ENCODE measurements at regions not wholly inside any gene's neighbourhood (a gene's known extent, or its start where the extent isn't known, plus 50 kb on each side); places are given as distances from the start of the nearest gene placed in this dataset.
"Not testable (repeated sequence)": the region's sequence is repeated elsewhere in the genome, so short reads cannot be mapped to it uniquely, and the experiment has no call there.

- no peak for DNase-seq (ENCODE audit: low spot score)
Measured at GRCh38 chr7:25598765-25599164, 370.5 kb upstream of the NPVF start.

DNA sequence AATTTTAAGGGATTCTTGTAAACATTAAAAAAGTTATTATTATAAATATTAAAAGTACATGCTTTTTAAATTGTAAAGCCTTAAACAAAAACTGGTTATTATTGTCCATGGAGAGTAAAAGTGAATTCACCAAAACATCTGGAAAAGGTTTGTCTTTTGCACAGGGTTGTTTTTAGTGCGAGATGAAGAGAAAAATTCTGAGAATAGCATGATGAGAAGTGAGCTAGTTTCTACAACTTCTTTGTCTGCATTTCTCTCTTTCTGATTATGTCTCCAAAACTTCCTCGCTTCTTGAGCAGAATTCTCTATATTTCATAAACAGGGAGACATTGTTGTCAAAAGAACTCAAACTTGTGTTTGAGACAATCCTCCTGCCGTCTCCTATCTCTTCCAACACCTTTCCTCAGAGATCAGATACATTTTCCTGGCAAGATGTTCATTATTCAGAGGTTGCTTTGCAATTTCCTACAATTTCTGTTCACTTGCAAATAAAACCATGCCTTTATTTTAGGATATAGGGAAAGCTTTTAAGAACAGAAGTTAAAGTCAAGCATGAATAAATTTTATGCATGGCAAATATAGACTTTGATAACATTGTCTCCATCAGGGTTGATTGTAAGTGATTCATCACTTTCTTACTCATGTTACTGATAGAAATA, 372.1 kb upstream of the NPVF start:
- no peak for DNase-seq (ENCODE audit: low spot score)

DNA sequence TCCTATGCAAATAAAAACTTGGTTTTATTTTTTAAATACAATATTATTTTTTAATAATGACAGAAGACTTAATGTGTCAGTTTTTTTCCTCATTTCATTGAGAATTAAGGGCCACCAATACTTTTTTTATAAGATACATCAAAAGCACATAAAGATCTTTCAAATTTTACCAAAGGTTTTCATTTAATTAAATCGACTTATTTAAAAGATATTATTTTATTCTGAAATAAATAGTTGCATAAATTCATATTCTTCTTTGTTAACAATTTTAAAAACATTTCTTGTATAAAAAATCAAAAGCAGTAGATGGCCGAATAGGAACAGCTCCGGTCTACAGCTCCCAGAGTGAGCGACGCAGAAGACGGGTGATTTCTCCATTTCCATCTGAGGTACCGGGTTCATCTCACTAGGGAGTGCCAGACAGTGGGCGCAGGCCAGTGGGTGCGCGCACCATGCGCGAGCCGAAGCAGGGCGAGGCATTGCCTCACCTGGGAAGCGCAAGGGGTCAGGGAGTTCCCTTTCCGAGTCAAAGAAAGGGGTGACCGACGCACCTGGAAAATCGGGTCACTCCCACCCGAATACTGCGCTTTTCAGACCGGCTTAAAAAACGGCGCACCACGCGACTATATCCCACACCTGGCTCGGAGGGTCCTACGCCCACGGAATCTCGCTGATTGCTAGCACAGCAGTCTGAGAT, 374.6 kb upstream of the NPVF start:
- not testable (repeated sequence) for DNase-seq (ENCODE audit: low spot score)

- not testable (repeated sequence) for DNase-seq (ENCODE audit: low spot score)
Measured at GRCh38 chr7:25603427-25603740, 375.1 kb upstream of the NPVF start.

- DNase-seq (ENCODE audit: low spot score): no peak
Measured at GRCh38 chr7:25611196-25611595, 382.9 kb upstream of the NPVF start.

GRCh38 chr7:25613912-25614311, 385.6 kb upstream of the NPVF start:
- DNase-seq (ENCODE audit: low spot score): no peak

GRCh38 chr7:25614415-25614814, 386.1 kb upstream of the NPVF start:
- no peak for DNase-seq (ENCODE audit: low spot score)

DNA sequence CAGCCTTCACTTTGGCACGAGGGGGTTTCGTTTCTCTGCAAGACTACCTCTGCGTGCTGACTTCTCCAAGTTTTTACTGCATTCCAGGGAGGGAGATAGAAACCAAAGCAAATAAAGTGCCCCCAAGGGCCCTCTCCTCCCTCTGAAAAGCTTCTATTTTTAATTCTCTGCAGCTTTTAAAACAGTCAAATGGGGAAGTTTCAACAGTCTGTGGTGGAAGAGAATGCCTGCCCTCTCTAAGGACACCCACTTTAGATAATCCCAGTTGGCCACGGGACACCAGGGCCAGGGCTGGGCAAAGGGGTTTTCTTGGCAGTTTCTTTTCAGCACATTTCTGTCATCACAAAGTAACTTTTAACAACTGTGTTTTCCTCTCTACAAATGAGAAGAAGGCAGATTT, 386.7 kb upstream of the NPVF start:
- no peak for DNase-seq (ENCODE audit: low spot score)

- DNase-seq (ENCODE audit: low spot score): no peak
Measured at GRCh38 chr7:25615593-25615992, 387.3 kb upstream of the NPVF start.

DNA sequence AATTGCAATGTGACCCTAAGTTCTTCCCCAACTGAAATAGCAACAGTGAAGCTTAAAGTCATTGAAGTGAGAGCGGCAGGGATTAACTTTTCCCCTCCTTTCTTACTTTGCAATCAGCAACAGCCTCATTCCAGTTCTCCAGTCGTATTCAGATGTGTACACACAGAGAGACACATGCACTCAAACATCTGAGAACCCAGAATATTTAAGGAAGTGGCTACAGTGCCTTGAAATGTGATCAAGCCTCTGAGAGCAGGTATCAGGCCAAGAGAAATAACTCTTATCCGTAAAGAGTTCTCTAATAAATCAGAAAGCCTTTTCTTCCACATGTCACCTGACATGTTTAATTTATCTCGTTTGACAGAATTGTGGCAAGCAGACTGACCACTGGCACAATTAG, 388.9 kb upstream of the NPVF start:
- no peak for DNase-seq (ENCODE audit: low spot score)

DNA sequence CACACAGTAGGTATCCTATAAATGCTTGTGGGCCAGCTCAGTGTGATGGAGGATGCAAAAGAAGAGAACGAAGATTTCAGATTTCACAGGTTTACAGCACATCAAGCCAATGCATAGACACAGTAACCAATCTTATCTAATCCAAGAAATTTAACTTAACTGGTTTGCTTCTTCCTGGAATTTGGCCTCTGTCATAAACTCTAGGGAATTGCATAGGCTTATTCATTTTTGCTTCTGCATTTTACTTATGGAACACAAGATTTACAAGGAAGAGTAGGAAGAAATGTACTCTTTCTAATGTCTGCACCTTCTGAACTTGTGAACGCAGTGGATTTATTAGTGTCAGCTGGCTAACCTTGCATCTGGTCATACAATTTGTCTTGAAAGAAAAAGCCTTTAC, 389.4 kb upstream of the NPVF start:
- DNase-seq (ENCODE audit: low spot score): no peak

DNA sequence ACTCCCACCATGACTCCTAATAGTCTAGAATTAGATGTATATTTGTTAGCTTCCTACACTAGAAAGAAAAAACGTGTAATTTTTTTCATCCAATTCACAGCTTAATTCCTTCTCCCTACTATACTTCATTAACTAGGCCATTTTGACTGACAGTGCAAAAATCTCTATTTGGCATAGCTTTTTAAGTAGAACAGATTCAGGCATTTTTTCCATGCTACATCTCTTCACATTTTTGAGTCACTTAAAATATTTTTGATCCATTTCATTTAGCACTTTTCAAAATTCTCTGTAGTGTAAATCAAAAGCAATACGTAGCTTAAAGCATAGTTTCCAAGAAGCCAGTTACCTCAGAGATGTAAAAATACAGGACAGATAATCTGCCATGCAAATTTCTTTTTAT, 391.1 kb upstream of the NPVF start:
- peak; percentile 49 for DNase-seq (ENCODE audit: low spot score)

DNA sequence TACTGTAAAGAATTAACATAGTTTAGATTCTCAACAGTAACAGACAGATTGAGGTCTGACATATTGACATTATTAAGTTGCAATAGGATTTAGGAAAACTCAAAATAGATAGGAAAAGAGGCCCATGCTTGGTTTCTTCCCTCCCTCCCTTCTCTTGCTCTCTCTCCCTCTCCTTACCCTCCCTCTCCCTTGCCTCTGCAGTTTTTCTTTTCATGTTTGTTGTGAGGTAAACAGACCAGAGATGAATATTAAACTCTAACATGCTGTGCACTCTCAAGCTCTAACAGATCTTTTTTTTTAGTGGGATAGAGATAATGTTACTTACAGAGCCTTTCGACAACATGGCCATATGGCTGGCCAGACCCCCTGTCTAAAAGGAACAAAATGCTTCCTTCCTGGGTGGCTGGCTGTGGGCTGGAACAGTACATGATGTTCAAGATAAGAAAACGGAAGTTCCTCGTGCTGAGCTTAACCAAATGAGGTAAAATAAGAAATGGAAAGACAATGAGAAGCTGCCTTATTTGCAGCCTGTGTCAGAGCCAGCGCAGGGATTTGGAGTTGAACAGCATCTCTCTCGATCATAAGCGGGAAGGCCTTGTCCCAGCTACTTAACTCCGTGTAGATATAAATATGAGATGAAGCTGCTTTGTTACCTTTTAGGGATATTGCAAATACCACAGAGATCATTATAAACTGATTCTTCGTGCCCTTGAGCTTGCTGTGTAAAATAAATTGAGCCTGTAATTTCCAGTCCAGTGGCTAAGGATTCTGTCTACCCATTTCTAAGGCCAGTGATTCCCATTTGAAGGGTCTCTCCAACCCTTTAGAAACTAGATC, 391.9 kb upstream of the NPVF start:
- peak; percentile 29 for DNase-seq (ENCODE audit: low spot score)

GRCh38 chr7:25621993-25622392, 393.7 kb upstream of the NPVF start:
- no peak for DNase-seq (ENCODE audit: low spot score)

GRCh38 chr7:25622695-25623094, 394.4 kb upstream of the NPVF start:
- no peak for DNase-seq (ENCODE audit: low spot score)

GRCh38 chr7:25624051-25624450, 395.8 kb upstream of the NPVF start:
- DNase-seq (ENCODE audit: low spot score): no peak

- no peak for DNase-seq (ENCODE audit: low spot score)
Measured at GRCh38 chr7:25624833-25625232, 396.5 kb upstream of the NPVF start.

DNA sequence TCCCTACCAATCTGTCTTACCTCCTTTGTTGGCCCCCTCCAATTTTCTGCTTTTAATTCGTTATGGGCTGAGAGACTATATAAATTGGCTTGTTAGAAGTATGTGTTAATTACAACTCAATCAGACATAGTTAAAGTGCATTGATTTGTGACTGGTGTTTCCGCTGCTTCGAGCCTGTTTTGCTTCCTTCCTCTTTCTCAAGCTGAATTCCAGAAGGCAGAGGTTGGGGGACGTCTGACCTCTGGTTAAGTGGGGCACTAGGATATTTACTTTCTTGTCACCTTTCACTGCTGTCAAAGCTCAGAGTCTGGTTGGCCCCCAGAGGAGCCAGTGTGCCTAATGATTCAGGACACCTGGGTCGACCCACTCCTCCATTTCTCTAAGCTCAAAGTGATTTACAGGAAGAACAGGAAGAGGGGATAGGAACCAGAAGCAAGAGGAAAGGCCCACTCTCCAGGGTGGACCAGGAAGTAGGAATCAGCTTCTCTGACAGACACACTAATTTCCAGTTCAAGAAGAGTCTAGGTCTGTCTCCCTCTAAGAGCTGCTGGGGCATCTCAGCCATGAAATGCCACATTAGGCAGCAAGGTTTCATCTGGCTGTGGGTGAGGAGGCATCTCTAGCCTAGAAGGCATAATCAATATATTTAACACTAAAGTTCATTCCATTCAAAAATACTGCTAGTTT, 397.2 kb upstream of the NPVF start:
- no peak for DNase-seq (ENCODE audit: low spot score)

DNA sequence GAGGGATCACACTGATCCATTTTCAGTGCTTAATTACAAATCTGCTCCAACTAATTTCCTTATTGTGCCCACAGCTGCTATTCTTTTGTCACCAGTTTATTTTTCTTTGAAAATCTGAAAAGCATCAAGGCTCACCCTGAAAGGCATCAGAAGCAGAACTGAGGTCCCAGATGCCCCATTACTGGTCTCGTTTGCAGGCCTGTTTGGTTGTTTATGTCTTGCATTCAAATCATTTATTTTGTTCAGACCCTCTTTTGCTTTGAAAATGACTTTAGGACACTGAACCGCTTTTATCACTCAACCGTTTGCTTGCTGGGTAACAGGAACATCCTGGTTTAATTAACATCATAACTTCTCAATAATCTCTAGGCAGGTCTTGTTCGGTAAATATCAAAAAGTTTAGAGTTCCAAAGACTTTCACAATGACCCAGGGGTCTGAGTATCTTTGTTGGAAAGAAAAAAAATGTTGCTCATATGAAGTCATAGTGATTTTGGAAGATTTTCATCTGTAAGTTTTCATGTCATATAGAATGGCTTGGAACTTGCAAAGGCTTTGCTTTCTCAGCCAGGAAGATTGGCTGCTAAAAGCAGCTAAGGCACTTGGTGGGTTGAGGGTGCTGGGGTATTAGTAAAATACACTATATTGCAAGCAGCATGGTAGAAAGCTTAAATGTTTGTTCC, 398.3 kb upstream of the NPVF start:
- DNase-seq (ENCODE audit: low spot score): no peak

DNA sequence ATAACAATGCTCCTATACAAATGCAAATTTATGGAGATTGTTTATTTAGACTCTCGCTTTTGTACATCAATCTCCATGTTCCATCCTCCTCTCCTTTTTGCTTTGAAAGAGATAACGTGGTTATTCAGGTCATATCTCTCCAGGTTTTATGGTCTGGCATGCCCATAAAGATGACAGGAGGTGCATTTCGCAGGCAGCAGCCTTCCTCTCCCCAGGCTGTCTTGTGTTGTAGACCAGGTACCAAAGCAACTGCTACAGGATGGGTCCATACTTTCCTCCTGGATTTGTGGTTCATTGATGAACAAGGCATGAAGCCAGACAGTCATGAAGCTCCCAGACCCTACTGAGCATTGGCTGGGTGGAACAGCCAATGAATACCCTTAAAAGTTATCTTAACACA, 400.2 kb upstream of the NPVF start:
- DNase-seq (ENCODE audit: low spot score): no peak

- DNase-seq (ENCODE audit: low spot score): no peak
Measured at GRCh38 chr7:25632616-25633015, 404.3 kb upstream of the NPVF start.

DNA sequence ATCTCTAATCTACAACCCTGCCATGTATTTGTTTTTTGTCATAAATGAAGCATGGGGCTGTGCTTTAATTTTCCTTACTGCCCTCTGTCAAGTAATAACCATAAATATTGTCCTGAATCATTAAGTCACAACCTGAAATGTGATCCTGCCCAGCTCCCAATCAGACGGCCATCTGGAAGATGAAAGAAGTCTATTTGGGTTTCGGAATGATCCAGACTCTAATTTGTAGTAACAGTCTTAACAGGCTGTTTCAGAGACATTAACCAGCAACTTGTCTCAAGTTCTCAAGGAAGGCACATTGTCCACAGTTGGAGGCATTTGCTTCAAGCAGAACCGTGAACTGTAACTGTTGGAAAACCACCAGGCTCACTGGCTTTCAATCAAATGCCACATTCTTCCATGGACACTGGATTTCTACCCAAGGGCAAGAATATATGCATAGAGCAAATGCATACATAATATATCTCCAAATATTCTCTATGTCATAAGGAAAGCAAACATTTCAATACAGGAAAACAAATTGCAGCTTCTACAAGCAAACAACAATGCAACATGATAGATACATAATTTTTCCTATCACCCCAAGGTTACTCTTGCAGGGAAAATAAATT, 405.2 kb upstream of the NPVF start:
- DNase-seq (ENCODE audit: low spot score): no peak
